Chondrocyte (in vitro differentiated cells): ENCODE measurements at regions not wholly inside any gene's neighbourhood (a gene's known extent, or its start where the extent isn't known, plus 50 kb on each side); places are given as distances from the start of the nearest gene placed in this dataset.
A peak's percentile ranks its signal among the peaks of the same experiment; 100 is the strongest.

Experiments used
- DNase-seq: peaks from one replicate; pipeline ENCODE4 v3.0.0; 2021; ENCODE audit warnings: mixed read lengths, low spot score
- H3K27ac Mint-ChIP-seq: one replicate; pipeline ENCODE4 v1.8.0; 2021; ENCODE audit warnings: mild to moderate bottlenecking, moderate library complexity, mixed read lengths; ENCODE audit not compliant: unreplicated experiment
- H3K27me3 Mint-ChIP-seq: 2 replicates; pipeline ENCODE4 v1.8.0; 2021; ENCODE audit warnings: low read depth, mixed read lengths
- H3K36me3 Mint-ChIP-seq: 2 replicates; pipeline ENCODE4 v1.8.0; 2021; ENCODE audit warnings: low read depth, mixed read lengths
- H3K4me1 Mint-ChIP-seq: 2 replicates; pipeline ENCODE4 v1.8.0; 2021; ENCODE audit warnings: low read depth, mild to moderate bottlenecking, mixed read lengths
- H3K4me3 Mint-ChIP-seq: one replicate; pipeline ENCODE4 v1.8.0; 2021; ENCODE audit warnings: mild to moderate bottlenecking, moderate library complexity, mixed read lengths; ENCODE audit not compliant: unreplicated experiment
- H3K9me3 Mint-ChIP-seq: 2 replicates; pipeline ENCODE4 v1.8.0; 2021; ENCODE audit warnings: low read depth, mixed read lengths
- TF ChIP-seq, protein P1 (sequence below): fragments of 200-600 bp; sonication (generic); IDR thresholded peaks from 2 replicates; pipeline ENCODE4 v1.5.0; 2021; ENCODE audit warnings: antibody characterized with exemption, mild to moderate bottlenecking, moderate library complexity

DNA sequence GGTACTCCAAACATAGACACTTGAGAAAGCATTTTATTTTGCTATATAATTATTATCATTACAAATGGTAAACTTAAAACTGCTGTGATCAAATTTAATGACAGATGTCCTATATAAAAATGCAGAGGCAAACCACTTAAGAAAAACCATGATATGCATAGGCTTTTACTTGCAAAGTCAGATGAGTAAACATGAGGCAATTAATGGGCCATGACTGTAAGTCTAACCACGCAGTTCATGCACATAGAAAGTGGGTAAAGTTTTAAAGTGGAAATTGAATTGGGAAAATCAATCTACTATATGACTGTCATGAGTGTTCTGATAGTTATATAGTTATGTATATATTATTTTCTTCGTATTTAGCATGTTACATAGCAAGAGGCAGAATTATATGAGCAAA is 219.2 kb downstream of the PTPRC start:
- Mint-ChIP-seq H3K36me3 (peaks cover 30% of the 10 kb centered on the region), H3K9me3 (no peaks in the 10 kb centered on the region), H3K4me1 (peaks cover 16% of the 10 kb centered on the region), H3K27ac (no peak overlapping the region), H3K27me3 (no peaks in the 10 kb centered on the region), H3K4me3 (no peak overlapping the region)
- no peak for DNase-seq
- TF ChIP-seq, protein P1, sequence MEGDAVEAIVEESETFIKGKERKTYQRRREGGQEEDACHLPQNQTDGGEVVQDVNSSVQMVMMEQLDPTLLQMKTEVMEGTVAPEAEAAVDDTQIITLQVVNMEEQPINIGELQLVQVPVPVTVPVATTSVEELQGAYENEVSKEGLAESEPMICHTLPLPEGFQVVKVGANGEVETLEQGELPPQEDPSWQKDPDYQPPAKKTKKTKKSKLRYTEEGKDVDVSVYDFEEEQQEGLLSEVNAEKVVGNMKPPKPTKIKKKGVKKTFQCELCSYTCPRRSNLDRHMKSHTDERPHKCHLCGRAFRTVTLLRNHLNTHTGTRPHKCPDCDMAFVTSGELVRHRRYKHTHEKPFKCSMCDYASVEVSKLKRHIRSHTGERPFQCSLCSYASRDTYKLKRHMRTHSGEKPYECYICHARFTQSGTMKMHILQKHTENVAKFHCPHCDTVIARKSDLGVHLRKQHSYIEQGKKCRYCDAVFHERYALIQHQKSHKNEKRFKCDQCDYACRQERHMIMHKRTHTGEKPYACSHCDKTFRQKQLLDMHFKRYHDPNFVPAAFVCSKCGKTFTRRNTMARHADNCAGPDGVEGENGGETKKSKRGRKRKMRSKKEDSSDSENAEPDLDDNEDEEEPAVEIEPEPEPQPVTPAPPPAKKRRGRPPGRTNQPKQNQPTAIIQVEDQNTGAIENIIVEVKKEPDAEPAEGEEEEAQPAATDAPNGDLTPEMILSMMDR, result no peak

DNA sequence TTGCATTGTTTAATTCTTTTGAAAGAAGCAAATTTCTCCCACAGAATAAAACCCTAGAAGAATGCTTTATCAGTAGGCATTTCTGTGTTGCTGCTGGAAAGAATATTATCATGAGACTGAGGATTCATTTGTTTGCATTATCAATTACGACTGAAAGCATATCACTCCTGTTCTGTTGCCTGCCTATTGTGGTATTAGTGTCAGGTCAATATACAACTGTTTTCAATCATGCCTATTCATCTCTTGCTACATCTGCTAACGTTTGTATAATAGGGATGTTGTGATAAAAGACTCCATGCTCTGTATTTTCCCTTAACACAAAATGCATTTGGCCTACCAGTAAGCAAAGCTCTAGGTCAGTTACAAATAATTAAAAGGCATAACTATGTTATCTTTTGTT is 221.5 kb downstream of the PTPRC start:
- DNase-seq, result no peak
- Mint-ChIP-seq H3K4me3 (no peak overlapping the region), H3K9me3 (no peaks in the 10 kb centered on the region), H3K27ac (no peak overlapping the region), H3K36me3 (peaks cover 23% of the 10 kb centered on the region), H3K4me1 (peaks cover 24% of the 10 kb centered on the region), H3K27me3 (no peaks in the 10 kb centered on the region)
- TF ChIP-seq, protein P1, result no peak

- no peak overlapping the region for H3K4me3 Mint-ChIP-seq
- TF ChIP-seq, protein P1, result no peak
- H3K27me3 Mint-ChIP-seq, result no peaks in the 10 kb centered on the region
- no peaks in the 10 kb centered on the region for H3K9me3 Mint-ChIP-seq
- peaks cover 26% of the 10 kb centered on the region for H3K4me1 Mint-ChIP-seq
- no peak overlapping the region for H3K27ac Mint-ChIP-seq
- H3K36me3 Mint-ChIP-seq, result peaks cover 19% of the 10 kb centered on the region
- no peak for DNase-seq
Observed at GRCh38 chr1:198861636-198862035, 222.8 kb downstream of the PTPRC start.

DNA sequence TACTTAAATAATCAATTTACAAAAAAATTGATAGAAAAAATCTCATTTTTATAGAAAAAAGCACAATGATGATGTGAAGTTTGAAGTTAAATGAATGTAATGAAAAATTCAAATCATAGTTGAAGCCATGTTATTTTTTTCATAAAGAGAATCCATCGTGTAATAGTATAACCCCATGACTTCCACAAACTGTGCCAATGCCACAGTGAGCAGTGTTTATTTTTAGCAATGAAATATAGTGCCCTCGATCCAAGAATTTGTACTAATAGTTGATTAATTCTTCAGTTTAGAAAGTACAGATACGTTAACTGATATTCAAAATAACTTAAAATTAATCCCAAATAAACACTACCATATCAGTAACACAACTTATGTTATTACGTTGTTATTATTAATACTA is 225.9 kb downstream of the PTPRC start:
- TF ChIP-seq, protein P1, result no peak
- no peak overlapping the region for H3K4me3 Mint-ChIP-seq
- no peaks in the 10 kb centered on the region for H3K27me3 Mint-ChIP-seq
- peaks cover 2% of the 10 kb centered on the region for H3K36me3 Mint-ChIP-seq
- peaks cover 44% of the 10 kb centered on the region for H3K4me1 Mint-ChIP-seq
- no peak for DNase-seq
- H3K27ac Mint-ChIP-seq, result no peak overlapping the region
- H3K9me3 Mint-ChIP-seq, result no peaks in the 10 kb centered on the region

DNA sequence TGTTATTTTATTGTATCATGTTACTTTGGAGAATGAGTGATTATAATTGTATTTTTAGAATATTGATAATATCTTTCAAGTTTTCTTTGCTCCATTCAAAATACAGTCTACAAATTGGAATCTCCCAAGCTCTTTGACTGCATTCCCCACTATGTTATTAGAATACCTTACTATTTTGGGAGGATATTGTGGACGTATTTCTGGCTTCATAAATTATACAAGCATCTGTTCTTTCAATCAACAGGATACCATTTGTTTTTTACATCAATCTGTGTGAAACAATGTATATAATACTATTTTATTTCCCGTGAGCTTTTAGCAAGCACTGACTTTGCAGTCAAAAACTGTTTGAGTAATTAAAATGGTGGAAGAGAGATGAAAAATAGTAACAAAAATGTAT is 226.5 kb downstream of the PTPRC start:
- TF ChIP-seq, protein P1, result no peak
- Mint-ChIP-seq H3K4me3 (no peak overlapping the region), H3K36me3 (peaks cover 6% of the 10 kb centered on the region), H3K9me3 (no peaks in the 10 kb centered on the region), H3K4me1 (peaks cover 45% of the 10 kb centered on the region), H3K27ac (peak overlapping the region; percentile 37), H3K27me3 (no peaks in the 10 kb centered on the region)
- no peak for DNase-seq
